GM18867 (cell line): ENCODE measurements at regions not wholly inside any gene's neighbourhood (a gene's known extent, or its start where the extent isn't known, plus 50 kb on each side); places are given as distances from the start of the nearest gene placed in this dataset.

Experiments used
- ATAC-seq: cut with Tn5 transposase; IDR thresholded peaks from one replicate; pipeline ENCODE4 v1.9.1; 2021; ENCODE audit warnings: mild to moderate bottlenecking, moderate library complexity; ENCODE audit not compliant: unreplicated experiment

GRCh38 chr4:14853176-14853943 lies 148.9 kb upstream of the CPEB2 start:
- ATAC-seq: no peak

DNA sequence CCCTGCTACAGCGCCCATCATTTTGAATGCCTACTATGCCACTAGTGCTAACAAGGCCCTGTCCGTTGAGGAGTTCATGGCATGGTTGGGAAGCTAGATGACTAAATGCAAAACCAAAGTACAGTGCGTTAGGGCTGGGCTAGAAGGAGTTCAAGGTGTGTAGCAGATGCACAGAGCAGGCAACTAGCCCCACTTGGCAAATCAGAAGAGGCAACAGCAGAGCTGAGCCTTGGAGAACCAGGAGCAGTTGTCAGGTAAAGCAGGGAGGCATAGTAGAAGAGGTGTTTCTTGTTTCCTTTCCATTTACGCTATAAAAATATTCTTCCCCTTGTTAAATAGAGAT lies 146.6 kb upstream of the CPEB2 start:
- peak; percentile 2 for ATAC-seq

DNA sequence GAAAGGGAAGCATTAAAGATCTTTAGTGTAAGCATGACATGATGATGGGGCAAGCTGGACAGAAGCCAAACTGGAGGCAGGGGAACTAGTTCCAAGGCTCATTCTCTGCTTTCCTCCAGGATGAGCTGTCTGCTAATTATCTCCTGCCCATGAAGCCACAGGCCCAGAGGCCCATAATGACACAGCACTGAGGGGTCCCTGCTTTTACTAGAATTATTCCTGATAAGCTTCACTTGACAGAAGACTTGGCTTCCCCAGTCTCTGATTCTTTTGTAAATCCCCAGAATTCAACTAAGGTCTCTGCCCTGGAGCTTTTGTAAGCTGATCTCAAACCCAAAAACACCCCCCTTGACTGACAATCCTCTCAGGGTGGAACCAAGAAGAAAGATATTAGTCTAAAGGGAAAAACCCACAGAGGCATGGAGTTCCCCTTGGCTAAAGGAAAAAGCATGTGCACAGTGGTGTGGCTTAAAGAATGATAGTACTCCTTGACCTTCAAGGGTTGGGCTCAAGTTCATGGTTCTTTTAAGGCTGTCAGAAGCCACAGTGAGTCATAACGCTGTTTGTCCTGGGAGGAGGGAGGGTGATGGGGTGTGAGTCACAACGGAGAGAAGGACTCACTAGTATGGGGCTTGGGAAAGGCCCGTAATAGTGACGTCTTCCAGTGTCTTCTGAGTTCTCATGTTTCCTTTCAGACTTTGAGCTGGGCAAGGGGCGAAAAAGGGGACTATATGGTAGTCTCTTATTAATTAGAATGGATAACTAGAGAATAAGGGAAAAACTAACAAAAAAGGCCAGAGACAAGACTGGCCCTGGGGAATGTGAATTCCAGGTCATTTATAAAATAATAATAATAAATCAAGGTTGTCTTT lies 146.0 kb upstream of the CPEB2 start:
- ATAC-seq: peak; percentile 95

DNA sequence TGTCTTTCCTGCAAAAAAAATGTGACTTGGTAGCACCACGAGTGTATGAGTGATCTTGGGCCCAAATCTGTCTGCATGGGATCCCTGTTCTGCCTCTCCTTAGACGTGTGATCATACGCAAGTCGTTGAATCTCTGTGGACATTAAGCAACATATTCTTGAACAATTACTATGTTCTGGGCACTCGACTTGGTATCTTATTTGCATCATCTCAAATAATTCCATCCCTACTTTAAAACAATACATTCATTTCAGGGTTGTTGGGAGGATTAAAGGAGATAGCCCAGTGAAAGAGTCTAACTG lies 145.4 kb upstream of the CPEB2 start:
- ATAC-seq: no peak

DNA sequence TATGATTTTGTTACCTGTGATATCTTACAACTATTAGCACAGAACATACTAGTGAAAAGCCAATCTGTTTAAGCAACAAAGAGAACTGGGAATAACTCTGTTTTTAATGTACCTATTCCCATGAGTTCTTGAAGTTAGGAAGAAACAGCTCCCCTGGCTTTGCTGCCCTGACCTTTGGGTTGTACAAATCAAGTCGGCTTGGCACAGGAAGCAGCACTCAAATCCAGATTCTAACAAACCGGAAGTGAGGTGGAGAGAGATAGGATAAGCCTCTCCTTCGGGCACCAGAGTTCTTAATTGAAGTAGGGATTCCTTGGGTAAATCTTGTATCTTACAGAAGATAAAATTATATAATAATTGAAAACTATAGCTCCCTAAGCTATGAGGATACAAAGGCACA lies 144.8 kb upstream of the CPEB2 start:
- no peak for ATAC-seq

- no peak for ATAC-seq
Observed at GRCh38 chr4:14857981-14858380, 144.3 kb upstream of the CPEB2 start.

DNA sequence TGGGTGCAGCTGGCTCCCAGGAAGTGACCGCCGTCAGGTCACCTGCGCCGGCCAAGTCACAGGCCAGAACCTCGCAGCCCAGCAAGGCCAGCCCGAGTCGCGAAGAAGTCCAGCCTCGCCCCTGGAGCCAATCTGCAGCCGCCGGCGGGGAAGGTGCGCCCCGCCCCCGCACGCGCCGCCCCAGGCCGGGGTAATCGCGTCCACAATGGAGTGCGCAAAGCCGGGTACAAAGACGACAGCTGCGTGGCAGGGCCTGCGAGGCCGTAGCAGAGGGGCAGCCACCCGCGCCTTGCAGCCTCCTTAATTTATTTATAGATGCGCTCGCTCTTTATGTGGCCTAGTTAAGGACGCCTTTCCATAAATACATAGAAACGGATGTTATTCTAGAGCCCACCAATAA lies 139.4 kb upstream of the CPEB2 start:
- ATAC-seq: no peak

- ATAC-seq: no peak
Observed at GRCh38 chr4:14863418-14864364, 138.6 kb upstream of the CPEB2 start.

GRCh38 chr4:14864365-14865030 lies 137.8 kb upstream of the CPEB2 start:
- no peak for ATAC-seq

DNA sequence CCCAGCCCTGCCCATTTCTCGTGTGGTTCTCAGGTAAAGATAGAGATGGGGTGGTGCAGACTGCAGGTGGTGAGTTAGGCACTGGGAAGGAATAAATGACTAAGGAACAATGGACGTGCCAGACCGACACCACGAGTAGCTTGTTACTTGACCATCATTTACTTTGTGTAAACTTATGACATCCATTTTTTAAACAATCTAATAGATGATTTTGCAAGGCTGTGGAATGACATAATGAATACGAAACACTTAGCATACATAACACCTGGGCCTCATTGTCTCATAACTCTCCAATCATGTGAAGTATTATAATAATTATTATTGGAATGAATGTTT lies 137.3 kb upstream of the CPEB2 start:
- no peak for ATAC-seq

DNA sequence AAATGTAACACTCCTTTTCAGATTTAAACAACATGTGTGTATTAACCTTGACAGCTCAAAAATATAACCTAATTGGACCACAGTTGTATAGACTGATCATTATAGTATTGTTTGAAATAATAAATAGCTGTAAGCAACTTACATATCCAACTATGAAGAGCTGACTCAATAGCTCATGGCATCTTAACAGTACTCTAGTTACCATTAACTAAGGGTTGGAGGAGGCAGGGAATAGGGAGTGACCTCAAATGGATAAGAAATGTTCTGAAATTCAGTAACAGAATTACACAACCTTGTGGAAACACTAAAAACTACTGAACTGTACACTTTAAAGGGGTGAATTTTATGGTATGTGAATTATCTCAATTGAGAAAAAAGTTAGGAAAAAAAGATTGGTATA lies 136.5 kb upstream of the CPEB2 start:
- ATAC-seq: no peak

DNA sequence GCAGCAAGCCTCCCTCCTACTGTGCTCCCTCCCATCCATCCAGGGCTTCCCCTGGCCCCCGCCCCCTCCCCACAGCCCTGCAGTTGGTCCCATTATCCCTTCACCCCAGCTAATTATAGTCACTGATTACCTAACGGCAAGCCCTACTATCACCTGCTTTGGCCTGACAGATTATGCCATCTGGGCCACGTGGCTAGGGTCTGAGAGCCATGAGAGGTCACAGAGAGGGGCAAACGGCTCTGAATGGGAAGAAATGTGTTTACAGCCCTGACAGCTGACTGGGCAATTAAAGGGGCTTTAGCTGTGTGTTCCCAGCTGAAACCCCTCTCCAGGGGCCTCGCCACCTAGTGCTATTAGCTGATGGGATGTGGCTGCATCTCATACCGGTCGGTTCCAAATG lies 134.4 kb upstream of the CPEB2 start:
- no peak for ATAC-seq

- no peak for ATAC-seq
Observed at GRCh38 chr4:14868426-14869395, 133.6 kb upstream of the CPEB2 start.

- peak; percentile 40 for ATAC-seq
Observed at GRCh38 chr4:14871676-14872430, 130.4 kb upstream of the CPEB2 start.

DNA sequence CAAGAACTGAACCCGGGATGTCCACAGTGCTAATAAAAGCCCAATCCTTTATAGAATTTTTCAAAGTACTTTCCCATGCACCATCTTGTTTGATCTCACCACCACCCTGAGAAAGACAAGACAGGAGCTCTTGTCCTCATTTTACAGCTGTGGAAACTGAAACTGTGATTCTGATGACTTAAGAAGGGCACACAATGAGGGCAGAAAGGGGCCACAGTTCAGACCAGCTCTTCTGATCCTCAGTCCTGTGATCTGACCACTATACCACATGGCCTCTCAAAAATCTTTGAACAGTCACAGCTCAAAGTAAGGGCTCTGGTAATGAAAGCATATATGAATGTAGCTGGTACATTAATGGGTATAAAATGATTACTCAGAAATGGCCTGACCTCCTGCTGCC lies 127.3 kb upstream of the CPEB2 start:
- peak; percentile 86 for ATAC-seq

DNA sequence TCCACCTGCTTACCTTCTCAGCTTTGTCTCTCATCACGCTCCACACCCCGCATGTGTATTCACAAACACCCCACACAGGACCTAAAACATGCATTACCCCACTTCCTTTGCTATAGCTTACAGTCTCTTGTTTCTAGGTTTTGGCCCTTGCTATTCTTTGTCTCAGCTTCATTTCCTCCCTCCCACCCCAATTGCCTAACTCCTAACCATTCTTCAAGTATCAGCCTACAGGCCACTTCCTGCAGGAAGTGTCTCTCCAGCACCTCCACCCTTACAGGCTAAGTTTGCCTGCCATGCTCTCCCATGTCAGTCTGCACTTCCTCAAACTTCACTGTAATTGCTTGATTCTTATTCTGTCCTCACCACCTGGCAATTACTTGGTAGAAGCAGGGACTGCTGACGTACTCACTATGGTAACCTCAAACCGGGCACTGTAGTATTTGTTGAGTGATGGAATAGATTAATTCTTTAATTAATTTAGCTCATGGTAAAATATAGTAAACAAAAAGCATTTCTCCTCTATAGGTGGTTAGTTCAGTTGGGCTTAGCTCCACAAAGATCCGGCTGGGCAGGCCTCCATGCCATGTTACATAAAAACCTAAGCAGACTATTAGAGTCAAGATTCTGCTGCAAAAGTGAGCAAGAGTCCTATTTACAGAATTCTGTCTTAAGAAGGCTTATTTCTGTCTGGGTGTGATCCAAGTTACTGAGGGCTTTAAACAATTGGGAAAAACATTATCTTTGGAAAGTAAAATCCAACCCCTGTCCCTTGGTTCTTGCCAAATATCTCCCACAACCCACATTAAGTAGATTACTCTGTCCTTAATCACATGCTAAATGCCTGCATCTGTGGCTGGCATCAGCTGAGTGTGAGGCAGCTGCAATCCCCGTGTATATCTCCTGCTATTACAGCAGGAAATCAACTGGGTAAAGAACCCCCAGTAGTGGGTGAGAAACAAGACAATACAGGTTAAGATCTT lies 124.7 kb upstream of the CPEB2 start:
- ATAC-seq: no peak

DNA sequence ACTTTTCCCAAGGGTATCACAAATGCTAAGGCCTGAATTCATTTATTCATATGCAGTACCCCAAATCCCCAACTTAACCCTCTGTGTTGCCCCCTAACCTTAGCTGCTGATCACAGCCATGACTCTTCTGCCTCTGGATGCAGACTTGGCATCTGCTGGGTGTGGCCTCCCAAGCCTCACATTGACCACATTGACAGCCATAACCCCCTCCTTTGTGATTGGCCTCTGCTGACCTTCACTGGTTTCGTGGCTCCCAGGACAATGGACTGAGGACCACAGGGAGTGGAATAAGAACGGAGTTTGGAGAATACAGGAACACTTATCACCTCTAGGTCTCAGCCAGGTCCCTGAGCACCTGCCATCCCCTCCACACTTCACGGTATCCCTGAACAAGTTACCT lies 123.6 kb upstream of the CPEB2 start:
- ATAC-seq: no peak

GRCh38 chr4:14879683-14880082 lies 122.6 kb upstream of the CPEB2 start:
- no peak for ATAC-seq
